EH (cell line): ENCODE measurements at regions not wholly inside any gene's neighbourhood (a gene's known extent, or its start where the extent isn't known, plus 50 kb on each side); places are given as distances from the start of the nearest gene placed in this dataset.

ENCODE experiments used
- DNase-seq: peaks from one replicate; pipeline ENCODE4 v3.0.0-alpha.2; 2015; ENCODE audit warnings: low read depth

- DNase-seq: no peak
Observed at GRCh38 chr3:151992326-151993041, 119.0 kb downstream of the SUCNR1 start.

- no peak for DNase-seq
Observed at GRCh38 chr3:151995091-151995490, 121.6 kb downstream of the SUCNR1 start.

DNA sequence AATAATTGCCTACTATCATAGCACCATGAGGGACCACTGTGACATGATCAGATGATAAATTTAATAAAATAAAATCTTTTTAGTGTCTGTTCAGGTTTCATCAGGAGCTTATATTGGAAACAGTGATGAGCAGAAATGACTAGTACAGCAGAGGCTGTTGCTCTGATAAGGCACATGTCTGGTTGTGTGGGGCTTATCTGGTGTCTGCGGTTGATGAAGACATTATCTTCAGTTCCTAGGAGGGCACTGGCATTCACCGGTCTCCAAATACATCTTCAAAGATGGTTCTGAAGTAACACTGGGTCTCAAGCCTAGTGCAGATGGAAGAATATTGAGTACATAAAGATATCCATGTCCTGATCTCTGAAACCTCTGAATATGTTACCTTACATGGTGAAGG is 125.3 kb downstream of the SUCNR1 start:
- DNase-seq: no peak

DNA sequence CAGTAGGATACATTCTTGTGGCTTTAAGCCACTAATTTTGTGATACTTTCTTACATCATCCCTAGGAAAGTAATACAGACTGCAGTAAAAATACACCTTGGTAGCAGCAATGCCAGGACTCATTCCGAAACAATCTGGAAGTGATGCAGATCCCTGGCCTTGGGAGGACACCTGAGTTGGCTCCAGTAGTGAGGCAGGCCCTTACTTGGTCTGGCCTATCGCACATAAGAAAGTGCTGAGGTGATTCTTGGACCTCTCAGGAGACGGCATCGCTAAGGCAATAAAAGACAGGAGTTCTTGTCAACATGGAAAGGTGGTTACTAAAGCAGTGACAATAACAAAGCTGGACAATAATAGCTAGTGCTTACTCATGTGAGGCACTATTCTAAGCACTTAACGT is 126.5 kb downstream of the SUCNR1 start:
- no peak for DNase-seq

GRCh38 chr3:152011812-152012735 is 138.6 kb downstream of the SUCNR1 start:
- no peak for DNase-seq

GRCh38 chr3:152019508-152019907 is 146.1 kb downstream of the SUCNR1 start:
- peak; percentile 70 for DNase-seq

- DNase-seq: peak; percentile 43
Observed at GRCh38 chr3:152021951-152022461, 148.6 kb downstream of the SUCNR1 start.

DNA sequence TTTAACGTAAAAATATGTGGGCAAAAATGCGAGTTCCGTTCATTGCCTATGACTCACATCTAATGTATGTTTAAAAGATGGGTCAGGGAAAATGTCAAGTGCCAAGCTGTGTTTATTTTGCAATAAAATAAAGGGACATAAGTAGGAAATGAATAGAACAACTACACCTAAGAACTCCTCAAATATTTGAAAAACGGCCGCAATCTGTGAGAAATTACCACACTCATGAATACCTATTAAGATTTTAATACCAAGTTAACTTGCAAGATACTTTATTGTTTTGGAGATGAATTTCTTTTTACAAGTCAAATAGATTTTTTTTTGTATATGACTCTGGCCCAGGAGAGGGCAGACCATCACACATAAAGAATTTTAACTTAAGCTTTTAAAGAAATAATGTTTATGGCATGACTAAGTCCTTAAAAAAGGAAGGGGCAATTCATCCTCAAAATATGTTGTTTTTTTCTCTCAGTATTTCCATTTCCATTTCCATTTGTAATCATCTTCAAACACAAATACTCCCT is 152.7 kb downstream of the SUCNR1 start:
- peak; percentile 89 for DNase-seq

- no peak for DNase-seq
Observed at GRCh38 chr3:152030320-152030719, 156.9 kb downstream of the SUCNR1 start.

DNA sequence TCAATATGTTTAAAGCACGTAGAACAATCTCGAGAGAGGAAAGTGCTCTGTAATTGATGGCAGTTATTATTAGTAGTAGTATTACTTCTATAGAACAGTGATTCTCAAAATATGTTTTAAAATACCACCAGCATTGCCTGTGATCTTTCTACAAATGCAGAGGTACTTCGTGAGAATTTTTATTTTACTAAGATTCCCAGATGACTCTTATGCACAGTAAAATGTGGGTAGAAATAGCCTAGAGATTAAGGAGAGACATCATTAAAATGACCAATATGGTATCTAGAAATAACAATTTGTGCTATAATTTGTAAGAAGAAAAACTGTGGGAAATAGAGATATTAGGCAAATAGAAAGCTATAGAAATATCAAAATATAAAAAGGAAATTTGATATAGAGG is 157.9 kb downstream of the SUCNR1 start:
- no peak for DNase-seq

DNA sequence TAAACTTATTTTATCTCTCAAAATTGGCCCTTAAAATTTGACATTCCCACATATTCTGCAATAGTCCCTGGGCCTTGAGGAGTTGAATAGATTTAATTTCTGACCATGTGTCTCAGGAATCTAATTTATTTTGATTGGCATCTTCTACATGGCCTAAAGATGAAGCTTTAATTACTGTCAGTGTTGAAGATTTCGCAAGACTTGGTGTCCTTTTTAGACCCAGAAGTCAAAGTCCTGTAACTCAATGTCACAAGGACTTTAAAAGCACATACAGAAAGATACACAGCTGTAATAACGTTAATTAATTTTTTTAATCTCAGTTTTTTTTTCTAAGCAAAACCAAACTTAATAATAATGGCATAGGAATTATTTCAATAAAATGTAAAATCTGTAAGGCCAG is 163.9 kb downstream of the SUCNR1 start:
- no peak for DNase-seq

DNA sequence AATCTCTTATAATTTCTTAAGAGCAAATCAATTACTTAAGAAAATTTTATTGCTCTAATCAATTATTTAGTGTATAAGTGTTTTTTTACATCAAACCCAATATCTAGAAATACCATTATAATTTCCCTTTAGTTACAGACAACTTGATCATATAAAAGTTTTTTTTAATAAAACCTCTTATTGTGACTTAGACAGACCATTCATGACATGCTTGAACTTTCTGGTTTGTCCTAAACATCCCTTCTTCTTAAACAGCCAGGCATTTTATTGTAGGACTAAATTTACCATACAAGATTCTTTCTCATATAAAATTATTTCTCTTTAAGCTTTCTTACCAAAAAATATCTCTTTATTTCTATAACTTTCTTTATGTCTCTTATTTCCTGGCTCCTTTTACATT is 164.5 kb downstream of the SUCNR1 start:
- no peak for DNase-seq

DNA sequence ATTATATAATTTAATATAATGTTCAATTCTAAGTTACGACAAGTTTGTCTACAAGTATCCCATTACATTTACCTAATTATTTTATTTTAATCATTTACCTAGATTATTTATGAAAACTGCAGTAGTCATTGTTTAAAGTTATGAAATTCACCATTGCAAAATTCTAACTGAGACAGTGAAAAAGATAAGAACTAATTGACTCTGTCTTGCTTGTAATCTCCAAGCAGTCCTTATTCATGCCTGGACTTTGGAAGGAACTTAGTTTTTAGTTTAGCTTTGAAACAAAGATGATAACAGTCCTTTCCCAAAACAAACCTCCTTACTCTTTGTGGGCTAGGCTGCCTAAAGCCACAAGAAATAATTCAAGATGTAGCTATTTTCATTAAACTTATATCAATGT is 165.0 kb downstream of the SUCNR1 start:
- no peak for DNase-seq

- DNase-seq: no peak
Observed at GRCh38 chr3:152039887-152040286, 166.4 kb downstream of the SUCNR1 start.

DNA sequence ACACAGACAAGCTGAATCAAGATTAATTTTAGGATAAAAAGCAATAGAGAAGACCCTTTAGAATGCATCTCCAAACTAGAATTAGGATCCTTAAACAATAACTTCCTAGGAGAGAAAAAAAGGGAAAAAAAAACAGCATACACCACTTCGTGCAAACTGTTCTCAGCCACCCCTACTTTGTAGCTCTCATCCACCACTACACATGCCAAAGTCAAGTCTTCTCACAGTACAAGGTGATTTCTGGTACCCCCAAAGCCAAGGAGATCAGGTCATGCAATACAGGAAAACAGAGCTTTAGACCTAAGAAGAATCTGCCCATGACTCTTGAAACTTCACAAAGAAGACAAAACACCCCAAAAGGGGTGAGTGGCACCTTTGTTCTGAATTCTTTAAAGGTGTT is 166.9 kb downstream of the SUCNR1 start:
- DNase-seq: no peak

DNA sequence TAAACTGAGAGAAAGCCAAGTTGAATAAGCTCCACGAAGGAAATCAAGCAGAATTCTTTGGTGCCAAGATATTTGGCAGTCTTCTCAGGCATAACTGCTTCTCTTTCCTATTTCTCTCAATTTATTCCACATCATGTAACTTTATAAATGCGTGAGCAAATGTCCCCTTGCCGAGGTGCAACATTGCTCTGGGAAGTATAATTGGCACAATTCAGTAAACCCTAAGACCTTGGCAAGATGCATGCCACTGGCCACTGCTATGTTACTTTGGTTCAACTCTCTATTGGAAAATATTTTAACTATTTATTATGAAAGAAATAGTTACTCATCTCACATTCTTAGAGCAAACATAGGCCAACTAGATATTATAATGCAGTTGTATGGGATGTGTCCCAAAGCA is 170.2 kb downstream of the SUCNR1 start:
- DNase-seq: peak; percentile 35

- DNase-seq: no peak
Observed at GRCh38 chr3:152046280-152046679, 172.8 kb downstream of the SUCNR1 start.

GRCh38 chr3:152047465-152047864 is 174.0 kb downstream of the SUCNR1 start:
- peak; percentile 27 for DNase-seq

DNA sequence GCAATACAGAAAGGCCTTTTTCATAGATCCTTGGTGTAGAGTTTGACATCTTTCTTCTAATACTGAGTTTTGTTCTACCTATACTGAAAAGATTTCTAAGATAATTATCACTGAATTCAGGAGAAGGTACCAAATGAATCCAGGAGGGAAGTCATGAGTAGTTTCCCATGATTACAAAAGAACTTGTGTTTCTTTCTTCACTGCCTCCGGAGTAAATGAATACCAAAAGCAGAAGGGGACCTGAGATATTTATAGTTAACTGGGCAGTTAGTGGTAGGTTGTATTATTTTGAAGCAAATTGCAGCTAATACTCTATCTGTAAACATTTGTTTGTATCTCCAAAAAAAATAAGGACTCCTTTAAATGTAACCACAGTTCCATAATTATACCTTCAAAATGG is 175.4 kb downstream of the SUCNR1 start:
- DNase-seq: no peak

DNA sequence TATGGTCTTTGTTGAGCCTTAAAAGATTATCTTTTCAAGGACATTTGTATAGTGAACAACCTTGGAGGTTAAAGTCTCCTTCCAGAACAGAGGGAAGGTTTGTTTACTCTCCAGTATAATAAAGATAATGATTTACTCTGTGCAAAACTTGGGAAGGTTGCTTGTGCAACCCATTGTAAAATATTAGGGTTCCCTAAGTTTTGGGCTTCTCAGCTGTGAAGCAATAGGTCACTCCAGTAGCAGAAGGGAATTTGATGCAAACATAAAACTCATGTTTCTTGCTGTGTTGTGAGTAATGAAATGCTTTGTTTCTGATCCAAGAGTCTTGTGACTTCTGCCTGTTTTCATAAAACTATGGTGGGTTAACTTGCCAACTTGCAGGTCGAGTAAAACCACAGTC is 177.5 kb downstream of the SUCNR1 start:
- DNase-seq: peak; percentile 37

DNA sequence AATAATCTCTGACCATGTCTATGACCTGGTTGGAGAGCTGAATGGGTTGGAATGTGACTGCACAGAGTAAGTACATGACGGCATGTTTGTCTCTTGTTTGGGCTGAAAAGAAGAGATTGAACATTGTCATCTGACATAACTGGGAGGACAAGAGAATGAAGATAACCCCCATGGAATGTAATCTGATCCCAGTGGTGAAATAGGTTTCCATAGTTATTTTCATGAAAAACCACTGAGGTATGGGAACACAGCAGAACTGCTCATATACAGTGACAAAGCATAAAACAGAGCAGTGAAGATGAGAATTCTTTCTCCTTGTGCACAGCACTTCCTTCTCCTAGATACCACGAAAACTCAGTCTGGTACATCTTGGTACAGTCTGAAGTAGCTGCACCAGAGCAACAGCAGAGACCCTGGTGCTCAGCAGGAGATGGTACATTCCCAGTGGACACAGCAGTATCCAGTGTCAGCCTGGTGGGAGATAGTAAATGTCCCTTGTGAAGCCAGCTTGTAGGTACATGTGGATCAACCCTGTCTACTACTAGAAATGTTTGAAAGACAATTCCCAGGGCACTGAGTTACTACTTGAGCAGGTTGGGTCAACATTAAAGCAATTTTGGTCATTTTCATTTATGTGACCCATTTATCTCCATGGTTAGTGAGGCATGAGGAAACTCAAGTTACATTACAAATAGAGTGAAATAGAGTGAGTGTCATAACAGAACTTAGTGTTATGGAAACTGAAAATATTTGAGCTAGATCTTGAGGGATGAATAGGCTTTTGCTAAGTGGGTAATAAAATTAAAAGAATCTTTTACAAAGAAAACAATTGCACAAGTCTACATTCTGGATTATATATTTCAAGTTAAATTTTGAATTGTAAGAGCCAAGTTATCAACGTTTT is 178.3 kb downstream of the SUCNR1 start:
- peak; percentile 79 for DNase-seq

- DNase-seq: no peak
Observed at GRCh38 chr3:152053866-152054265, 180.4 kb downstream of the SUCNR1 start.
